IPS DF 19.7 (cell line): ENCODE measurements at regions not wholly inside any gene's neighbourhood (a gene's known extent, or its start where the extent isn't known, plus 50 kb on each side); places are given as distances from the start of the nearest gene placed in this dataset.

ENCODE experiments used
- DNase-seq: peaks from one replicate; pipeline ENCODE4 v3.0.0-alpha.2; 2013; ENCODE audit warnings: low read depth, low spot score

DNA sequence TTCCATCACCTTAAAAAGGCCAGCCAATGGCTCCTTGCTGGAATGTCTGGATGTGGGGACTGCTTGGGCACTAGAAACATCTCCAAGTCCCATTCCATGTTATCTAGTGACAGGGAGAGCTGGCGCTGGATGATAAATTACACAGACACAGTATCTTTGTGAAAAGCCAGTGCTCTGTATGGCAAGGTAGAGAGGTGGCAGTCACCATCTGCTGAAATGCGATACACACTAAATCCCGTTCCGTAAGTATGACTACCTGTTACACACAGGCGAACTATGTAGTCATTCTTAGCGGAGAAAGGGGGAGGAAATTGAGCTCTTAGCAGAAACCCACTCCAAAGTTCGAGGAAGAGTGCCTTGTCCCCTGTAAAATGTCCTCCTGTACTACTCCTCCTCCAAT, 81.0 kb upstream of the MYOCD start:
- no peak for DNase-seq

GRCh38 chr17:12588531-12588930, 77.2 kb upstream of the MYOCD start:
- no peak for DNase-seq

DNA sequence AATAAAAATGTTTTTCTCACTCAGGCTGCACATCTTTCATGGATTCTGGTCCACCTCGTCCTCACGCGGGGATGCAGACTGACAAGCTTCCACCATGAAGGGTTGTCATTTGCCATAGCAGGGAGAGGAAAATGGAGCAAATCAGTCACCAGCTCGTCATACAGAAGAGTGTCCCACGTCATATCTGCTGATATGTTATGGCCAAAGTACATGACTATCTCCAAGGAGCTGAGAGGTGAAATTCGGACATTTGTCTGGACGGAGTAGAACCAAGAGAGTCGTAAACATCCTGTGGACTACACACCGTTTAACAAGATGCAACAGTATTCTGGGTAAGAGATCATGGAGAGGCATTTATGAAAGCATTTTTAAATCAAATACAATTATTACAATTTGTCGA, 75.3 kb upstream of the MYOCD start:
- DNase-seq, result no peak

- DNase-seq, result no peak
These were observed 74.5 kb upstream of the MYOCD start for GRCh38 chr17:12591021-12591735.

DNA sequence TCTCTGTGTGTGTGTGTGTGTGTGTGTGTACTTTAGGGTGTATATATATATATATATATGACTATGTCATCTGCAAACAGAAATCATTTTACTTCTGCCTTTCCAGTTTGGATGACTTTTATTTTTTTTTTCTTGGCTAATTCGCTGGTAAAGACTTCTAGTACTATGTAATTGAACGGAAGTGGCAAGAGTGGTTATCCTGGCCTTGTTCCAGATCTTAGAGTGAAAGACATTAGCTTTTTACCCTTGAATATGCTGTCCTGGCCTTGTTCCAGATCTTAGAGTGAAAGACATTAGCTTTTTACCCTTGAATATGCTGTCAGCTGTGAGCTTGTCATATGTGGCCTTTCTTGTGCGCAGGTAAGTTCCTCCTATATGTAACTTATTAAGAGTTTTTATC, 72.7 kb upstream of the MYOCD start:
- no peak for DNase-seq

DNA sequence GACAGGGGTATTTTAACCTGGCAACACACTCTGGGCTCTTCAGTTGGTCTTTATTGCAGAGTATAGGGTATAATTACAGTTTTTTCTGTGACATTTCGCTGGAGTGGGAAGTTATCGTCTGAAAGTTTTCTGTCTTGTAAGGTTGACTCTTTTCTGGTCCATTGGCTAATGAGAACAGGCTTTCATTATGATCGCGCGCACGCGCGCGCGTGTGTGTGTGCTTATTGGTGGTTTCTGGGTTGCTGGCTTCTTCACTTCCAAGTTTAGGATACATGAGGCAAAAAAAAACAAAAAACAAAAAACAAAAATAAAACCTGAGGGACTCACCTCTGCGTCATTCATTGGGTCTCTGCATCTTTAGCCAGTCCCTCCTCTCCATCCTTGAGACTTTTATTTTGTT, 68.7 kb upstream of the MYOCD start:
- DNase-seq, result no peak

GRCh38 chr17:12597895-12598294, 67.8 kb upstream of the MYOCD start:
- no peak for DNase-seq

DNA sequence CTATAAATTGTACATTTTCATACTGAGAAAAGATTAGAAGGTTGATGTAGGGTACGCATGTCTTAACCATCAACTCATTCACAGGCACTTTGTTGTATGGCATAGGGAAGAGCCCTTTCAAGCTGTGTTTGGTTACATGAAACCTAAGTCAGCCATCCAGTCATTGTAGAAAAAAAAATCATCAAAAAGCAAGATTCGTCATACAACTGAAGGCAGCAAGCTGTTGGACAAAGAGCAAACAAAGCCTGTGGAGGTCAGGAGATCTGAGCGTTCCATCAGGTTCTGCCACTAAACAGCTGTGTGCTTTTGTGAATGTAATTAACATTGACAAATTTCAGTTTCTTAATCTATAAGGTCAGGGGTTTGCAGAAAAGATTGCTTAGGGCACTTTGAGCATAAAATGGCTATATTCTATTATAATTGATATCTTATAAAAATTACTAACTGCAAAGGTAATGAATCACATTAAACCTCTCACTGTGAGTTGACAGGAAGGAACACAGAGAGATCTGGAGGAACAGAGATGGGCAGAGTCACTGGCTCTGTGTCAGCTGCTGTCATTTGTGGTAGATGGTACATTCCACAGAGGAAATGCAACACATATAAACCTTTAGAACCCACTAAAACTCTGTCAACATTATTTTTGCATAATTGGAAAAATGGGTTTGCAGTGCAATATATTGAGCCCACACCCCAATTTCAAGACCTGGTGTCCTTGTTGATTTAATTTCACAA, 66.3 kb upstream of the MYOCD start:
- no peak for DNase-seq

DNA sequence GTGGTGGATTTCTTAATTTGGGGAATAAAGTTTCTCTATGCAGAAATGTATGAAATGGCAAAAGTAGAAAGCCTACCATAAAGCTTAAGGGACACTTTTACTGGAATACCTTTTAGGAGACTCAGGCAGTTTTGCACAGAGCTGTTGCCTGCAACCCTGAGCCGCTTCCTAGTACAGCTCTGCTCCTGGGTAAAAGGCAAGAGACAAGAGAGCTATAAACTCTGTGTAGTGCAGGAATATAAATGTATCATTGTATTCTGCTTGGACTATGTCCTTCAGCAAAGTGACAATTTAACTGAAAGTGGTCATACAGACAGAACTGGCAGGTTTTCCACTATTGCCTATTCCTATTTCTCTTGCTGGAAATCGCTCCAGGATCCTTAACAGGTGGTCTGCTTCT, 65.3 kb upstream of the MYOCD start:
- DNase-seq, result no peak

DNA sequence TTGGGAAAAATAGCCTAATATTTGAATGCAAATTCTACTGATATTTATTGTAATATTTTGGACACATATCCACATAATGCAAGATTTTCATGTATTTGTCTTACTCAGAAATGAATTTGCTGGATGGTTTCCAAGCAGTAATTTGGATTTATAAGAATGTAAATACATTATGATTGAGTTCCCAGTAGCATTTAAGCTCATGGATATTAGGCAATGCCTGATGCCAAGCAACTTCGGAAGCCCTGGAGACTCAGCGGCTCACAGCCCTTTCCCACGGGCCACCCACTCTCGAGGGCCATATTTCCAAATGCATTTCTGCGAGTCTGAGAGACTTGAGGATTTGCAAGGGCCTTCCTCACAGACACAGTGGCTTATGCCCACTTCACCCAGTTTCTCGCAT, 62.1 kb upstream of the MYOCD start:
- DNase-seq, result no peak

- DNase-seq, result no peak
These were observed 60.5 kb upstream of the MYOCD start for GRCh38 chr17:12605222-12605621.

- DNase-seq, result no peak
These were observed 52.1 kb upstream of the MYOCD start for GRCh38 chr17:12613566-12613965.
